ENCODE measurements at regions not wholly inside any gene's neighbourhood (a gene's known extent, or its start where the extent isn't known, plus 50 kb on each side); places are given as distances from the start of the nearest gene placed in this dataset.

DNA sequence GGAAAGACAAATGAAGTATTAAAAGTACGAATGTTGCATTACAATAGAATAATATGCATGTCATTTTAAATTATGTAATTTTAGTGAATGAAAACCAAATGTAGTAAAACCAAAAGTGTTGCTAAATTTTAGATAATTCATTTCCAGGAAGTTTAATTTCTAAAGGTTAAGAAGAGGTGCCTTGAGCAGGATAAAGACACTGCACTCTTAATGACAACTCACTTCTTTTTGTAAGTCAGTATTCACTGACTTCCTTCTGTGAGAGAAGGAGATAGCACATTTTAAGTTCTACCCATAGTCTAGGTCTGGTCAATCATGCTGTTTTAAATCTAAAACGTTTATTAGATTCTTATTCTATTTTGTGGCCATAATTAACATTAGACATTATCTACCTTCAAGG is 160.2 kb downstream of the CRPPA start:
- TF ChIP-seq CTCF (IDR thresholded peaks at IDR 0.05 in 4 of 5, conservative IDR thresholded peaks at IDR 0.05 in 1 of 5) (no peak), POLR2A (IDR thresholded peaks at IDR 0.05) (no peak)
